Gastroesophageal sphincter (tissue), 3 donors: ENCODE measurements at regions not wholly inside any gene's neighbourhood (a gene's known extent, or its start where the extent isn't known, plus 50 kb on each side); places are given as distances from the start of the nearest gene placed in this dataset.

ENCODE experiments used
- CTCF ChIP-seq, 4 experiments: fragments of 200-600 bp in 2 of 4; fragments of 450-650 bp in 2 of 4; sonication (generic) in 1 of 4; IDR thresholded peaks; one replicate each; pipeline ENCODE4 v1.5.1; 2017 to 2019; ENCODE audit warnings: antibody characterized with exemption in 4 of 4, mild to moderate bottlenecking in 2 of 4, moderate library complexity in 2 of 4
- EP300 ChIP-seq: sonication (generic); formaldehyde crosslinking; IDR thresholded peaks from one replicate; pipeline ENCODE4 v1.6.1; 2017; ENCODE audit warnings: antibody characterized with exemption, mild to moderate bottlenecking
- POLR2A ChIP-seq, 2 donors: fragments of 450-650 bp; IDR thresholded peaks; one replicate each; pipeline ENCODE4 v1.6.1; 2017; ENCODE audit warnings: antibody characterized with exemption in 2 of 2, mild to moderate bottlenecking in 2 of 2, moderate library complexity in 1 of 2

GRCh38 chr5:82789095-82789494 is 288.1 kb downstream of the TMEM167A start:
- TF ChIP-seq CTCF (IDR thresholded peaks at IDR 0.05) = no peak
- TF ChIP-seq EP300 = no peak
- no peak for TF ChIP-seq POLR2A (IDR thresholded peaks at IDR 0.05)
